OCI-LY3 (cell line): ENCODE measurements at regions not wholly inside any gene's neighbourhood (a gene's known extent, or its start where the extent isn't known, plus 50 kb on each side); places are given as distances from the start of the nearest gene placed in this dataset.

Experiments
- CTCF ChIP-seq: fragments of 200-600, 300-600 bp; sonication (generic); IDR thresholded peaks from 2 replicates; pipeline ENCODE4 v1.5.1; 2014; ENCODE audit warnings: antibody characterized with exemption, low read length, low read depth
- EZH2phosphoT487 ChIP-seq: fragments of 200-600 bp; shearing (Covaris generic); IDR thresholded peaks from 2 replicates; pipeline ENCODE4 v1.6.1; 2018; ENCODE audit warnings: antibody characterized with exemption, mixed run types, low read depth

GRCh38 chr2:9152975-9153642 lies 53.5 kb upstream of the ASAP2 start:
- no peak for TF ChIP-seq CTCF
- no peak for TF ChIP-seq EZH2phosphoT487
